ENCODE measurements at regions not wholly inside any gene's neighbourhood (a gene's known extent, or its start where the extent isn't known, plus 50 kb on each side); places are given as distances from the start of the nearest gene placed in this dataset.

GRCh38 chr2:11939523-11939922 is 193.1 kb downstream of the LPIN1 start:
- H3K9ac ChIP-seq, result no peak overlapping the region
- H3K27ac ChIP-seq, result no peak overlapping the region
- H3K9me3 ChIP-seq, result peaks cover 28% of the 10 kb centered on the region
- H3K4me1 ChIP-seq, result peaks cover 4% of the 10 kb centered on the region; the same call in 1 of the 2 replicates
- H3K27me3 ChIP-seq, result no peaks in the 10 kb centered on the region
- H3K4me3 ChIP-seq, result no peak overlapping the region
- H3K4me2 ChIP-seq, result no peak overlapping the region
- no peaks in the 10 kb centered on the region for H3K36me3 ChIP-seq
- H4K20me1 ChIP-seq, result no peaks in the 10 kb centered on the region
- TF ChIP-seq Cebpa-rat (IDR thresholded peaks at IDR 0.05), result no peak

GRCh38 chr2:11940121-11940743 is 193.8 kb downstream of the LPIN1 start:
- Histone ChIP-seq H3K27me3 (no peaks in the 10 kb centered on the region), H3K9ac (no peak overlapping the region), H3K9me3 (peaks cover 31% of the 10 kb centered on the region), H3K4me2 (no peak overlapping the region), H3K36me3 (no peaks in the 10 kb centered on the region), H3K27ac (no peak overlapping the region), H4K20me1 (no peaks in the 10 kb centered on the region), H3K4me1 (peaks cover 8% of the 10 kb centered on the region), H3K4me3 (no peak overlapping the region)
- no peak for TF ChIP-seq Cebpa-rat (IDR thresholded peaks at IDR 0.05)

GRCh38 chr2:11940799-11941198 is 194.4 kb downstream of the LPIN1 start:
- no peak overlapping the region for H3K4me2 ChIP-seq
- H4K20me1 ChIP-seq, result no peaks in the 10 kb centered on the region
- no peak for TF ChIP-seq Cebpa-rat (IDR thresholded peaks at IDR 0.05)
- H3K4me3 ChIP-seq, result no peak overlapping the region
- H3K36me3 ChIP-seq, result no peaks in the 10 kb centered on the region
- no peak overlapping the region for H3K27ac ChIP-seq
- peaks cover 31% of the 10 kb centered on the region for H3K9me3 ChIP-seq
- peaks cover 14% of the 10 kb centered on the region for H3K4me1 ChIP-seq
- H3K27me3 ChIP-seq, result no peaks in the 10 kb centered on the region
- H3K9ac ChIP-seq, result no peak overlapping the region

- H3K27ac ChIP-seq, result no peak overlapping the region
- no peak overlapping the region for H3K4me3 ChIP-seq
- H4K20me1 ChIP-seq, result no peaks in the 10 kb centered on the region
- no peak overlapping the region for H3K9ac ChIP-seq
- no peaks in the 10 kb centered on the region for H3K36me3 ChIP-seq
- no peak overlapping the region for H3K4me2 ChIP-seq
- H3K9me3 ChIP-seq, result peaks cover 32% of the 10 kb centered on the region
- H3K4me1 ChIP-seq, result peaks cover 15% of the 10 kb centered on the region
- no peak for TF ChIP-seq Cebpa-rat (IDR thresholded peaks at IDR 0.05)
- no peaks in the 10 kb centered on the region for H3K27me3 ChIP-seq
These were observed 195.1 kb downstream of the LPIN1 start for GRCh38 chr2:11941201-11942177.

- H3K27ac ChIP-seq, result no peak overlapping the region
- H3K4me3 ChIP-seq, result no peak overlapping the region
- H3K36me3 ChIP-seq, result no peaks in the 10 kb centered on the region
- no peak overlapping the region for H3K4me2 ChIP-seq
- peaks cover 33% of the 10 kb centered on the region for H3K9me3 ChIP-seq
- H3K27me3 ChIP-seq, result no peaks in the 10 kb centered on the region
- H3K4me1 ChIP-seq, result peaks cover 15% of the 10 kb centered on the region
- no peak for TF ChIP-seq Cebpa-rat (IDR thresholded peaks at IDR 0.05)
- no peak overlapping the region for H3K9ac ChIP-seq
- H4K20me1 ChIP-seq, result no peaks in the 10 kb centered on the region
These were observed 195.7 kb downstream of the LPIN1 start for GRCh38 chr2:11942178-11942569.

- H3K27ac ChIP-seq, result no peak overlapping the region
- H3K27me3 ChIP-seq, result no peaks in the 10 kb centered on the region
- H4K20me1 ChIP-seq, result no peaks in the 10 kb centered on the region
- no peak overlapping the region for H3K9ac ChIP-seq
- H3K4me3 ChIP-seq, result no peak overlapping the region
- H3K9me3 ChIP-seq, result peaks cover 40% of the 10 kb centered on the region
- 0 out of 2 replicates have a peak, but pooled peaks cover 5% of the 10 kb centered on the region for H3K36me3 ChIP-seq
- H3K4me1 ChIP-seq, result peaks cover 30% of the 10 kb centered on the region
- TF ChIP-seq Cebpa-rat (IDR thresholded peaks at IDR 0.05), result no peak
- no peak overlapping the region for H3K4me2 ChIP-seq
These were observed 197.9 kb downstream of the LPIN1 start for GRCh38 chr2:11944311-11944710.

- H3K9me3 ChIP-seq, result peaks cover 40% of the 10 kb centered on the region
- H3K4me3 ChIP-seq, result no peak overlapping the region
- H4K20me1 ChIP-seq, result no peaks in the 10 kb centered on the region
- no peaks in the 10 kb centered on the region for H3K27me3 ChIP-seq
- peak overlapping the region; percentile 59 for H3K4me2 ChIP-seq
- peaks cover 41% of the 10 kb centered on the region for H3K4me1 ChIP-seq
- peak overlapping the region; percentile 27; the same call in 1 of the 2 replicates for H3K27ac ChIP-seq
- H3K9ac ChIP-seq, result no peak overlapping the region
- H3K36me3 ChIP-seq, result 0 out of 2 replicates have a peak, but pooled peaks cover 5% of the 10 kb centered on the region
- no peak for TF ChIP-seq Cebpa-rat (IDR thresholded peaks at IDR 0.05)
These were observed 199.0 kb downstream of the LPIN1 start for GRCh38 chr2:11945139-11946126.

- Histone ChIP-seq H3K9ac (no peak overlapping the region), H4K20me1 (no peaks in the 10 kb centered on the region), H3K27me3 (no peaks in the 10 kb centered on the region), H3K4me3 (no peak overlapping the region), H3K36me3 (0 out of 2 replicates have a peak, but pooled peaks cover 5% of the 10 kb centered on the region), H3K4me2 (peak overlapping the region; percentile 24; the same call in 1 of the 2 replicates), H3K27ac (peak overlapping the region; percentile 79; the same call in 1 of the 2 replicates), H3K4me1 (peaks cover 65% of the 10 kb centered on the region), H3K9me3 (peaks cover 27% of the 10 kb centered on the region)
- TF ChIP-seq Cebpa-rat (IDR thresholded peaks at IDR 0.05), result no peak
These were observed 201.5 kb downstream of the LPIN1 start for GRCh38 chr2:11947956-11948355.
